ENCODE measurements at regions not wholly inside any gene's neighbourhood (a gene's known extent, or its start where the extent isn't known, plus 50 kb on each side); places are given as distances from the start of the nearest gene placed in this dataset.

DNA sequence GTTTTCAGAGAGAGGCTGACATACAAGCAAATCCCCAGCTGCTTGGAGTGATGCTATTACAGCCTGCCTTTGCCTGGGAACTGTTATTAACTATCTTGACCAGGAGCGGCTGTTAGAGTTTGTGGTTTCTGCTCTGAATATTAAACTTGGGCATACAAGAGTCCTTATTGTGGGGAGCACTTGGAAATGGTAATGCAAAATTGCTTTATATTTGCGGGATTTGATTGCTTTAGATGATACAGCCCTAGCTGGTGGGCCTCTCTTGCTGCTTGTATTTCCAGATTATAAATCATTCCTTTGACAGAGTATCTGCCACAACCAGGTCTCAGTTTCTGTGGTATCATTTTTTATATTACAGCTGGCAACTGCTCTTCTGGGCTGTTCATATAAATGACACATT is 101.9 kb upstream of the FAM204A start:
- TF ChIP-seq CTCF (IDR thresholded peaks at IDR 0.05) (no peak), POLR2A (IDR thresholded peaks at IDR 0.05) (no peak)

Measured in adrenal gland (tissue), 5 donors.